HL-60 (cell line): ENCODE measurements at regions not wholly inside any gene's neighbourhood (a gene's known extent, or its start where the extent isn't known, plus 50 kb on each side); places are given as distances from the start of the nearest gene placed in this dataset.

ENCODE experiments used
- DNase-seq, 2 experiments: peaks; one replicate each; pipeline ENCODE4 v3.0.0-alpha.2; 2010 to 2020; ENCODE audit warnings: low read depth in 1 of 2, low spot score in 1 of 2
- H3K27ac ChIP-seq: fragments of 250-450 bp; sonication (Bioruptor Pico); replicated peaks from 2 replicates; pipeline ENCODE4 v1.5.1; 2020; ENCODE audit warnings: mild to moderate bottlenecking, moderate library complexity
- H3K27me3 ChIP-seq: fragments of 250-450 bp; sonication (Bioruptor Pico); 2 replicates; pipeline ENCODE4 v1.5.1; 2021; ENCODE audit warnings: mild to moderate bottlenecking, moderate library complexity; ENCODE audit not compliant: insufficient read depth, poor library complexity, severe bottlenecking
- H3K4me3 ChIP-seq: replicated peaks from 2 replicates; pipeline ENCODE4 v1.5.1; 2011; ENCODE audit warnings: mild to moderate bottlenecking, control low read depth, low read length; ENCODE audit not compliant: insufficient read depth
- GABPA ChIP-seq: IDR thresholded peaks from 2 replicates; pipeline ENCODE4 v1.6.1; 2012; ENCODE audit warnings: low read depth
- POLR2AphosphoS5 ChIP-seq: IDR thresholded peaks from 2 replicates; pipeline ENCODE4 v1.6.1; 2012; ENCODE audit warnings: low read depth
- SPI1 ChIP-seq: IDR thresholded peaks from 2 replicates; pipeline ENCODE4 v1.6.1; 2012; ENCODE audit warnings: low read depth, mild to moderate bottlenecking, borderline replicate concordance
- TF ChIP-seq, protein P1 (sequence below): IDR thresholded peaks from one replicate; pipeline ENCODE4 v1.5.1; 2011; ENCODE audit warnings: low read length, control low read depth, inconsistent platforms; ENCODE audit not compliant: insufficient read depth
- TF ChIP-seq, protein P2 (sequence below): IDR thresholded peaks from 2 replicates; pipeline ENCODE4 v1.6.1; 2012; ENCODE audit warnings: low read depth; ENCODE audit not compliant: insufficient replicate concordance

DNA sequence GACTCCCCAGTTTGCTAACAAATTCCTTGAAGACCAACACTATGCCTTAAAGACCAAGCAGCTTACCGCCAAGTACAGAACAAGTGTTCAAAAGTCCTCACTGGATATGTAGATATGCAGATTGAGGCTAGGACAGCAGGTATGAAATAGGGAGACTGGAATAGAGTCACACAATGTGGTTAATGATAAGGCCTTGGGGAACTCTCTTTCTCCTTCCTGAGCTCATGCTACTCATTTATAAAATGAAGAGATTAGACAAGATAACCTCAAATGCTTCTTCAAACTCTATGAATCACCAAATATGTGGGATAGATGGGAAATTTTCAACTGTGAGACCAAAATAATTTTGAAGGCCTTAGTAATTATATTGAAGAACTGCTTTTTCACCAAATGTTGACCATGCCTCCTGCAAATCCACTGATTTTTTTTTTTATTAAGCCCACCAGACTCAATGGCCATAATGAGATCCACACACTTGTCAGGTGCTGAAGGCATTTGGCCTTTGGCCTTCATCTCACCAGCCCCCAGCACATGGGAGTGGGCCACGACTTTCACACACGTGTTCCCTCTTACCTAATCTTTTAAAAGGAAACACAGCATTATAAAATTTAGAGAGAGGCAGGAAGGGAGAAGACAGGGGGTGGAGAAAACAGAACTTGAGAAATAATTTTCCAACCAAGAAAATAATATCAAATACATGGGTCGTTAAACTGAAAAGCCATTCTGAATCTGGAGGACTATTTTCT is 181.5 kb downstream of the EN1 start:
- Histone ChIP-seq H3K27ac (no peak overlapping the region), H3K4me3 (no peak overlapping the region), H3K27me3 (no peaks in the 10 kb centered on the region)
- TF ChIP-seq GABPA: no peak
- TF ChIP-seq SPI1: no peak
- TF ChIP-seq, protein P1, sequence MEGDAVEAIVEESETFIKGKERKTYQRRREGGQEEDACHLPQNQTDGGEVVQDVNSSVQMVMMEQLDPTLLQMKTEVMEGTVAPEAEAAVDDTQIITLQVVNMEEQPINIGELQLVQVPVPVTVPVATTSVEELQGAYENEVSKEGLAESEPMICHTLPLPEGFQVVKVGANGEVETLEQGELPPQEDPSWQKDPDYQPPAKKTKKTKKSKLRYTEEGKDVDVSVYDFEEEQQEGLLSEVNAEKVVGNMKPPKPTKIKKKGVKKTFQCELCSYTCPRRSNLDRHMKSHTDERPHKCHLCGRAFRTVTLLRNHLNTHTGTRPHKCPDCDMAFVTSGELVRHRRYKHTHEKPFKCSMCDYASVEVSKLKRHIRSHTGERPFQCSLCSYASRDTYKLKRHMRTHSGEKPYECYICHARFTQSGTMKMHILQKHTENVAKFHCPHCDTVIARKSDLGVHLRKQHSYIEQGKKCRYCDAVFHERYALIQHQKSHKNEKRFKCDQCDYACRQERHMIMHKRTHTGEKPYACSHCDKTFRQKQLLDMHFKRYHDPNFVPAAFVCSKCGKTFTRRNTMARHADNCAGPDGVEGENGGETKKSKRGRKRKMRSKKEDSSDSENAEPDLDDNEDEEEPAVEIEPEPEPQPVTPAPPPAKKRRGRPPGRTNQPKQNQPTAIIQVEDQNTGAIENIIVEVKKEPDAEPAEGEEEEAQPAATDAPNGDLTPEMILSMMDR: no peak
- TF ChIP-seq, protein P2, sequence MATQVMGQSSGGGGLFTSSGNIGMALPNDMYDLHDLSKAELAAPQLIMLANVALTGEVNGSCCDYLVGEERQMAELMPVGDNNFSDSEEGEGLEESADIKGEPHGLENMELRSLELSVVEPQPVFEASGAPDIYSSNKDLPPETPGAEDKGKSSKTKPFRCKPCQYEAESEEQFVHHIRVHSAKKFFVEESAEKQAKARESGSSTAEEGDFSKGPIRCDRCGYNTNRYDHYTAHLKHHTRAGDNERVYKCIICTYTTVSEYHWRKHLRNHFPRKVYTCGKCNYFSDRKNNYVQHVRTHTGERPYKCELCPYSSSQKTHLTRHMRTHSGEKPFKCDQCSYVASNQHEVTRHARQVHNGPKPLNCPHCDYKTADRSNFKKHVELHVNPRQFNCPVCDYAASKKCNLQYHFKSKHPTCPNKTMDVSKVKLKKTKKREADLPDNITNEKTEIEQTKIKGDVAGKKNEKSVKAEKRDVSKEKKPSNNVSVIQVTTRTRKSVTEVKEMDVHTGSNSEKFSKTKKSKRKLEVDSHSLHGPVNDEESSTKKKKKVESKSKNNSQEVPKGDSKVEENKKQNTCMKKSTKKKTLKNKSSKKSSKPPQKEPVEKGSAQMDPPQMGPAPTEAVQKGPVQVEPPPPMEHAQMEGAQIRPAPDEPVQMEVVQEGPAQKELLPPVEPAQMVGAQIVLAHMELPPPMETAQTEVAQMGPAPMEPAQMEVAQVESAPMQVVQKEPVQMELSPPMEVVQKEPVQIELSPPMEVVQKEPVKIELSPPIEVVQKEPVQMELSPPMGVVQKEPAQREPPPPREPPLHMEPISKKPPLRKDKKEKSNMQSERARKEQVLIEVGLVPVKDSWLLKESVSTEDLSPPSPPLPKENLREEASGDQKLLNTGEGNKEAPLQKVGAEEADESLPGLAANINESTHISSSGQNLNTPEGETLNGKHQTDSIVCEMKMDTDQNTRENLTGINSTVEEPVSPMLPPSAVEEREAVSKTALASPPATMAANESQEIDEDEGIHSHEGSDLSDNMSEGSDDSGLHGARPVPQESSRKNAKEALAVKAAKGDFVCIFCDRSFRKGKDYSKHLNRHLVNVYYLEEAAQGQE: no peak
- TF ChIP-seq POLR2AphosphoS5: no peak
- DNase-seq: no peak

DNA sequence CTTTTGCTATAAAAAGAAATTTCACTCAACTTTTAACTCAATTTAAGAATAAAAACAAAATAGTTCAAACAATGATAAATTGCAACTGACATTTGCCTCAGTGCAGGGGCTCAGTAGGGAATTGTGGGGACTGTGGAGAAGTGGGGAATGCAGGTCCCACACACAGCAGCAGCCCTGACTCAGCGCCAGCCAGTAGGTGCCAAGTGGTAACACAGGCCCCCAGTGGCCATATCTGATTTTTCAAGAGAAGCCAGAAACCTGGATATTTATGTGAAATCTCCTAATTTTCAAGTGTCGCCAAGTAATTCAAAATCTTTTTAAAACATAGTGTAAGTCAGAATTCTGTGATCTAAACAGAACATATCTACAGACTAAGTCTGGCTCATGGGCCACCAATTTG is 186.3 kb downstream of the EN1 start:
- no peak overlapping the region for H3K27ac ChIP-seq
- DNase-seq: no peak
- H3K4me3 ChIP-seq: no peak overlapping the region
- no peak for TF ChIP-seq GABPA
- no peak for TF ChIP-seq POLR2AphosphoS5
- TF ChIP-seq SPI1: no peak
- TF ChIP-seq, protein P1: no peak
- TF ChIP-seq, protein P2: no peak
- no peaks in the 10 kb centered on the region for H3K27me3 ChIP-seq

- Histone ChIP-seq H3K4me3 (no peak overlapping the region), H3K27ac (no peak overlapping the region), H3K27me3 (no peaks in the 10 kb centered on the region)
- no peak for TF ChIP-seq SPI1
- TF ChIP-seq, protein P1: no peak
- no peak for DNase-seq
Measured at GRCh38 chr2:118658596-118659198, 188.8 kb downstream of the EN1 start.

DNA sequence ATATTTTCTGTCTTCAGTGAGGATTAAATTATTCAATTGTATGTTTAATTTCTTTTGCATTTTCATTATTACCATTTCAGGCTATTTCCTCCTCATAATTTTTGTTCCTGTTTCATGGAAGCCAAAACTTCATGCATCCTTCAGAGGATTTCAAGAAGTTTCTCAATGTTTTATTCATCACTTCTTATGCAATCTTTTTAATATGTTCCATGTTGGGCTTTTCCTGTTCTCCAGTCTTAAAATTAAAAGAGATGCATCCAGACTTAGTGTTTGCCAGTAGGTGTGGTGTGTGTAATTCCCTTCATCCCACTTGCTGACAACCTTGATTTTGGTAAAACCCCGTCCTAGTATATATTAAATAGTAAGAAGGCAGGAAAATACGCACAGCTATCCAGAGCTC is 190.0 kb downstream of the EN1 start:
- TF ChIP-seq POLR2AphosphoS5: no peak
- TF ChIP-seq SPI1: no peak
- TF ChIP-seq, protein P2: no peak
- no peak for TF ChIP-seq GABPA
- TF ChIP-seq, protein P1: no peak
- no peak for DNase-seq
- no peak overlapping the region for H3K27ac ChIP-seq
- H3K4me3 ChIP-seq: no peak overlapping the region
- no peaks in the 10 kb centered on the region for H3K27me3 ChIP-seq
